ENCODE measurements at regions not wholly inside any gene's neighbourhood (a gene's known extent, or its start where the extent isn't known, plus 50 kb on each side); places are given as distances from the start of the nearest gene placed in this dataset.

- Histone ChIP-seq H3K27me3 (ENCODE audit: insufficient read depth, low read length) (no peaks in the 10 kb centered on the region), H3K4me3 (replicated peaks in 1 of 2; ENCODE audit: low read depth in 1 of 2, low read length in 2 of 2) (no peak overlapping the region), H4K20me1 (ENCODE audit: insufficient read depth) (no peaks in the 10 kb centered on the region; the same call in 1 of the 2 replicates), H3K9me2 (ENCODE audit: insufficient read depth) (no peaks in the 10 kb centered on the region), H3K79me2 (ENCODE audit: insufficient read depth, low read length) (no peaks in the 10 kb centered on the region), H3K9me3 (ENCODE audit: control insufficient read depth in 1 of 2, insufficient read depth in 1 of 2, low read depth in 1 of 2, low read length in 2 of 2) (peaks cover 0 to 6% of the 10 kb centered on the region in 2 experiments; a peak in 2 of 4 replicates), H3K9ac (ENCODE audit: low read length) (no peak overlapping the region), H3K4me2 (ENCODE audit: low read length) (no peak overlapping the region), H3K4me1 (ENCODE audit: control insufficient read depth in 1 of 2, insufficient read depth in 2 of 2, low read length in 2 of 2) (no peaks in the 10 kb centered on the region), H3K27ac (ENCODE audit: low read depth, low read length) (no peak overlapping the region), H2AFZ (ENCODE audit: low read depth, low read length, poor library complexity, severe bottlenecking) (no peak overlapping the region), H3K36me3 (ENCODE audit: control insufficient read depth in 1 of 2, insufficient read depth in 2 of 2, low read length in 2 of 2) (no peaks in the 10 kb centered on the region)
- BruUV-seq (replicated peaks), result no TSS peak
- no peak for TF ChIP-seq FOSL1 (IDR thresholded peaks at IDR 0.05; ENCODE audit: low read depth)
- TF ChIP-seq SRF (IDR thresholded peaks at IDR 0.05; ENCODE audit: low read depth), result no peak
- TF ChIP-seq SP1 (IDR thresholded peaks at IDR 0.05; ENCODE audit: low read depth), result no peak
- TF ChIP-seq ZFX (IDR thresholded peaks at IDR 0.05), result no peak
- TF ChIP-seq SIN3A (IDR thresholded peaks at IDR 0.05; ENCODE audit: low read depth), result no peak
- no peak for TF ChIP-seq EGR1 (IDR thresholded peaks at IDR 0.05; ENCODE audit: low read depth)
- DNase-seq (ENCODE audit: low read depth, low spot score), result no peak
- RAD21 ChIA-PET (ENCODE audit: low non-redundant PET in 1 of 2, low total read pairs in 2 of 2, uncharacterized antibody in 2 of 2, unreplicated experiment in 2 of 2), result no interaction called here
- CTCF ChIA-PET, result no interaction called here
- ATAC-seq, result no peak
- POLR2A ChIA-PET, result no interaction called here
- intact Hi-C loops (cut with micrococcal nuclease), result no loop called here
Observed at GRCh38 chr9:103757062-103757461, 337.0 kb upstream of the SMC2 start.

- POLR2A ChIA-PET, result no interaction called here
- ATAC-seq, result no peak
- H3K27me3 ChIP-seq (ENCODE audit: insufficient read depth, low read length), result no peaks in the 10 kb centered on the region
Observed at GRCh38 chr9:103761466-103761865, 332.6 kb upstream of the SMC2 start.

More at GRCh38 chr9:103761466-103761865, 332.6 kb upstream of the SMC2 start:
- Histone ChIP-seq H3K79me2 (ENCODE audit: insufficient read depth, low read length) (no peaks in the 10 kb centered on the region), H3K4me1 (ENCODE audit: control insufficient read depth in 1 of 2, insufficient read depth in 2 of 2, low read length in 2 of 2) (no peaks in the 10 kb centered on the region), H2AFZ (ENCODE audit: low read depth, low read length, poor library complexity, severe bottlenecking) (no peak overlapping the region), H3K9me2 (ENCODE audit: insufficient read depth) (no peaks in the 10 kb centered on the region), H3K36me3 (ENCODE audit: control insufficient read depth in 1 of 2, insufficient read depth in 2 of 2, low read length in 2 of 2) (no peaks in the 10 kb centered on the region), H3K27ac (ENCODE audit: low read depth, low read length) (no peak overlapping the region), H3K4me2 (ENCODE audit: low read length) (no peak overlapping the region), H4K20me1 (ENCODE audit: insufficient read depth) (no peaks in the 10 kb centered on the region; the same call in 1 of the 2 replicates), H3K9ac (ENCODE audit: low read length) (no peak overlapping the region), H3K9me3 (ENCODE audit: control insufficient read depth in 1 of 2, insufficient read depth in 1 of 2, low read depth in 1 of 2, low read length in 2 of 2) (peaks cover 0 to 4% of the 10 kb centered on the region in 2 experiments; a peak in 2 of 4 replicates), H3K4me3 (replicated peaks in 1 of 2; ENCODE audit: low read depth in 1 of 2, low read length in 2 of 2) (no peak overlapping the region)
- CTCF ChIA-PET, result no interaction called here
- no peak for DNase-seq (ENCODE audit: low read depth, low spot score)
- BruUV-seq (replicated peaks), result no TSS peak
- intact Hi-C loops (cut with micrococcal nuclease), result no loop called here
- TF ChIP-seq ZFX (IDR thresholded peaks at IDR 0.05) (no peak), EZH2 (IDR thresholded peaks at IDR 0.05) (no peak), REST (IDR thresholded peaks at IDR 0.05; ENCODE audit: low read depth) (no peak), POLR2AphosphoS5 (IDR thresholded peaks at IDR 0.05; ENCODE audit: low read depth, low read length) (no peak), EGR1 (IDR thresholded peaks at IDR 0.05; ENCODE audit: low read depth) (no peak), SP1 (IDR thresholded peaks at IDR 0.05; ENCODE audit: low read depth) (no peak), FOSL1 (IDR thresholded peaks at IDR 0.05; ENCODE audit: low read depth) (no peak), CBX3 (IDR thresholded peaks at IDR 0.05; ENCODE audit: low read depth) (no peak), CEBPB (IDR thresholded peaks at IDR 0.05; ENCODE audit: low read depth) (no peak), RAD21 (IDR thresholded peaks at IDR 0.05; ENCODE audit: low read depth) (no peak)
- RAD21 ChIA-PET (ENCODE audit: low non-redundant PET in 1 of 2, low total read pairs in 2 of 2, uncharacterized antibody in 2 of 2, unreplicated experiment in 2 of 2), result no interaction called here
